ENCODE measurements at regions not wholly inside any gene's neighbourhood (a gene's known extent, or its start where the extent isn't known, plus 50 kb on each side); places are given as distances from the start of the nearest gene placed in this dataset.

- TF ChIP-seq MAFK (IDR thresholded peaks at IDR 0.05; ENCODE audit: low read depth, low read length) (no peak), USF2 (IDR thresholded peaks at IDR 0.05; ENCODE audit: low read depth, low read length) (no peak), SMC3 (IDR thresholded peaks at IDR 0.05; ENCODE audit: low read depth, low read length) (no peak), CTCF (conservative IDR thresholded peaks at IDR 0.05; ENCODE audit: low read depth, low read length) (no peak), FOS (IDR thresholded peaks at IDR 0.05; ENCODE audit: low read depth, low read length) (no peak), POLR2A (IDR thresholded peaks at IDR 0.05; ENCODE audit: low read depth, low read length) (no peak), CHD1 (IDR thresholded peaks at IDR 0.05; ENCODE audit: low read depth, low read length) (no peak), ELK1 (IDR thresholded peaks at IDR 0.05; ENCODE audit: borderline replicate concordance, low read depth, low read length) (no peak), MAZ (IDR thresholded peaks at IDR 0.05; ENCODE audit: borderline replicate concordance, low read depth, low read length) (no peak), RAD21 (IDR thresholded peaks at IDR 0.05; ENCODE audit: low read length) (no peak), RCOR1 (IDR thresholded peaks at IDR 0.05; ENCODE audit: insufficient replicate concordance, low read length) (no peak), RFX5 (IDR thresholded peaks at IDR 0.05; ENCODE audit: low read depth, low read length) (no peak), NFE2L2 (IDR thresholded peaks at IDR 0.05; ENCODE audit: low read depth, low read length) (no peak)
- Histone ChIP-seq H3K14ac (replicated peaks; ENCODE audit: low read depth, low read length) (no peak overlapping the region), H2BK15ac (ENCODE audit: low read depth, low read length) (no peak overlapping the region), H2AK9ac (replicated peaks; ENCODE audit: low read depth, low read length, poor library complexity) (no peak overlapping the region), H4K8ac (ENCODE audit: low read depth in 2 of 2, low read length in 2 of 2) (no peak overlapping the region), H3K9me1 (ENCODE audit: insufficient read depth, low read length) (no peaks in the 10 kb centered on the region), H3K4ac (ENCODE audit: low read depth, low read length) (no peak overlapping the region), H3K4me2 (ENCODE audit: low read depth, low read length) (no peak overlapping the region), H4K5ac (ENCODE audit: low read depth, low read length) (no peak overlapping the region), H3K56ac (ENCODE audit: extremely low read depth, insufficient read depth, low read length) (no peak overlapping the region), H2BK5ac (ENCODE audit: low read depth, low read length, poor library complexity, severe bottlenecking) (no peak overlapping the region), H3K18ac (ENCODE audit: low read depth, low read length) (no peak overlapping the region), H3K4me1 (ENCODE audit: control insufficient read depth, insufficient read depth, low read length) (no peaks in the 10 kb centered on the region), H3K9me3 (ENCODE audit: control insufficient read depth, insufficient read depth, low read length) (peaks cover 4% of the 10 kb centered on the region), H2BK120ac (ENCODE audit: low read depth, low read length) (no peak overlapping the region), H3K36me3 (ENCODE audit: control insufficient read depth, insufficient read depth, low read length) (no peaks in the 10 kb centered on the region), H3K27ac (ENCODE audit: insufficient read depth, low read length) (no peak overlapping the region), H4K20me1 (ENCODE audit: insufficient read depth, low read length) (no peaks in the 10 kb centered on the region), H2AFZ (replicated peaks; ENCODE audit: low read length, poor library complexity) (no peak overlapping the region), H4K91ac (ENCODE audit: insufficient read depth, low read depth, low read length) (no peak overlapping the region), H2AK5ac (ENCODE audit: low read depth, low read length) (no peak overlapping the region), H3K27me3 (ENCODE audit: control insufficient read depth, insufficient read depth, low read length) (no peaks in the 10 kb centered on the region), H3K79me1 (ENCODE audit: low read depth in 1 of 2, low read length in 2 of 2) (no peaks in the 10 kb centered on the region), H2BK20ac (ENCODE audit: low read depth, low read length) (no peak overlapping the region), H3K9ac (ENCODE audit: low read depth, low read length) (no peak overlapping the region), H3K4me3 (ENCODE audit: insufficient read depth, low read depth, low read length) (no peak overlapping the region), H3K23ac (ENCODE audit: low read depth, low read length) (no peak overlapping the region)
- intact Hi-C loops (cut with micrococcal nuclease), result no loop called here
- ATAC-seq (ENCODE audit: low read depth), result no peak
- BruUV-seq (replicated peaks), result no TSS peak
- DNase-seq, result no peak
- CTCF ChIA-PET, result no interaction called here
- in situ Hi-C loops (cut with MboI; ENCODE audit: low sequenced_read_pairs), result no loop called here
- dilution Hi-C loops (cut with HindIII; ENCODE audit: low sequenced_read_pairs, unreplicated experiment), result no loop called here
- WGBS, 2 experiments (ENCODE audit: extremely low coverage in 2 of 2, insufficient read length in 1 of 2), result no CpG with 5 or more reads among the region's 1 CpG
- POLR2A ChIA-PET (ENCODE audit: unreplicated experiment), result no interaction called here
These were observed 392.3 kb upstream of the RIOK2 start for GRCh38 chr5:97575322-97575721.
